IPS-NIHi11 (cell line): ENCODE measurements at regions not wholly inside any gene's neighbourhood (a gene's known extent, or its start where the extent isn't known, plus 50 kb on each side); places are given as distances from the start of the nearest gene placed in this dataset.
"Not testable (repeated sequence)": the region's sequence is repeated elsewhere in the genome, so short reads cannot be mapped to it uniquely, and the experiment has no call there.

Experiments
- DNase-seq: peaks from one replicate; pipeline ENCODE4 v3.0.0; 2012; ENCODE audit warnings: mixed read lengths, low spot score

GRCh38 chr9:101858026-101858425 is 119.6 kb upstream of the GRIN3A start:
- no peak for DNase-seq

- no peak for DNase-seq
These were observed 110.8 kb upstream of the GRIN3A start for GRCh38 chr9:101849102-101849707.

- DNase-seq, result no peak
These were observed 110.1 kb upstream of the GRIN3A start for GRCh38 chr9:101848485-101848919.

- DNase-seq, result no peak
These were observed 107.7 kb upstream of the GRIN3A start for GRCh38 chr9:101846161-101846560.

DNA sequence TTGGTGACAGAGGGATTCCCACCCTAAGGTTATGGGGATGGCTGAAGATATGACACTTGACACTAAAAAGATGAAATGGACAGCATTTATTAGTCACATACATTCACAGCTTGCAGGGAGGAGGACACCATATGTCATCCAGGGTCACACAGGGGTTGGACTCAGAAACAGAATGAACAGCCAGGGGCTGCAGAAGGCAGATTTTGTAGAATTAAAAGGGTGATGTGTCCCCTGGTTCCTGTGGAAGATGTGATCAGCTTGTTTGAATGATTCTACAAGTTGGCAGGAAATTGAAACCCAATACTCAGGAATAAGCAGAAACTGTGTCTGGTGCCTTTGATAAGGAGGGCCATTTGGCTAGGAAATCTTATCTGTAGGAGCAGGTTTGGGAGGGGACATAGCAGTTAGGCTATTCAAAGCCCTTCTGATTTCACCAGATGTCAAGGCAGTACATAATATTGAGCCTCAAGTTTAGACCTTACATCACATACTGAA is 102.3 kb upstream of the GRIN3A start:
- DNase-seq, result no peak

DNA sequence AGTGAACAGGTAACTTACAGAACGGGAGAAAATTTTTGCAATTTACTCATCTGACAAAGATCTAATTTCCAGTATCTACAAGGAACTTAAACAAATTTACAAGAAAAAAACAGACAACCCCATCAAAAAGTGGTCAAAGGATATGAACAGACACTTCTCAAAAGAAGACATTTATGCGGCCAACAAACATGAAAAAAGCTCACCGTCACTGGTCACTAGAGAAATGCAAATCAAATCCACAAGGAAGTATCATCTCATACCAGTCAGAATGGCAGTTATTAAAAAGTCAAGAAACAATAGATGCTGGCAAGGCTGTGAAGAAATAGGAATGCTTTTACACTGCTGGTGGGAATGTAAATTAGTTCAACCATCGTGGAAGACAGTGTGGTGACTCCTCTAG is 100.5 kb upstream of the GRIN3A start:
- not testable (repeated sequence) for DNase-seq

DNA sequence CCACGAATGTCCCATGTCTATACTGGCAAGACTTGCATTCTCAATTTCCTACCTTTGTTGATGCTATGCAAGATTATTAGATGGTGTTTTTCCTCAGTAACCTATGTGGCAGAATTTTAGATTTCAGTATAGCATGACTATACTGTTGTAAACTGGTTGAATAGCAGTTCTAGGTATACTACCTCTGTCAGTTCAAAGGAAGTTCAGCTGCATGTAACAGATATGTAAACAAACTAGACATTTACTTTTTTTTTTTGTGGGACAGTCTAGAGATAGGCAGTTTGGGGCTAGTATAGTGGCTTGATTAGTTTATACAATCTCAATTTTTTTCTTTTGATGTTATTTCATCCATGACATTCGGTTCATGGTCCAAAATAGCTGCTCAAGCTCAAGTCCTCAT is 97.6 kb upstream of the GRIN3A start:
- DNase-seq, result no peak

DNA sequence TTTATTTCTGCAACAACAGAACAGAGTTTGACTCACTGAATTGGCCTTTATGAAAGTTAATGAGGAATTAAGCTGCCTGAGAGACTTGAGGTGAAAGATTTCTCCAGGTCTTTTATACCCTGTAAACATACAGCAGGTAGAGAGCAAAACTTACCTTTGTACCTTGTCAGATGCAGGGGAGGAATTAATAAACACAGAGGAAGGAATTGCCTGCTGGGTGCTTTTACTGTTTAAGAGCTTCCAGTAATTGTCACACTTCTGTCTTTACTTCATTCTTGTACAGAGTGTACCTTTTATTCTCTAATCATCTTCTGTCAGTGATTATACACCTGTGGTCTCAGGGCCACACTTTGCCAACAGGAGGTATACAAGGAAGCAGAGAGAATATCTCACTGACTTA is 94.0 kb upstream of the GRIN3A start:
- DNase-seq, result no peak

DNA sequence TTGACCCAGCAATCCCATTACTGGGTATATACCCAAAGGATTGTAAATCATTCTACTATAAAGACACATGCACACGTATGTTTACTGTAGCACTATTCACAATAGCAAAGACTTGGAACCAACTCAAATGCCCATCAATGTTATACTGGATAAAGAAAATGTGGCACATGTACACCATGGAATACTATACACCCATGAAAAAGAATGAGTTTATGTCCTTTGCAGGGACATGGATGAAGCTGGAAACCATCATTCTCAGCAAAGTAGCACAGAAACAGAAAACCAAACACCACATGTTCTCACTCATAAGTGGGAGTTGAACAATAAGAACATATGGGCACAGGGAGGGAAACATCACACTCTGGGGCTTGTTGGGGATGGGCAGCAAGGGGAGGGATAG is 83.0 kb upstream of the GRIN3A start:
- not testable (repeated sequence) for DNase-seq

- DNase-seq, result not testable (repeated sequence)
These were observed 82.5 kb upstream of the GRIN3A start for GRCh38 chr9:101820983-101821382.

GRCh38 chr9:101814064-101814463 is 75.6 kb upstream of the GRIN3A start:
- DNase-seq, result no peak

DNA sequence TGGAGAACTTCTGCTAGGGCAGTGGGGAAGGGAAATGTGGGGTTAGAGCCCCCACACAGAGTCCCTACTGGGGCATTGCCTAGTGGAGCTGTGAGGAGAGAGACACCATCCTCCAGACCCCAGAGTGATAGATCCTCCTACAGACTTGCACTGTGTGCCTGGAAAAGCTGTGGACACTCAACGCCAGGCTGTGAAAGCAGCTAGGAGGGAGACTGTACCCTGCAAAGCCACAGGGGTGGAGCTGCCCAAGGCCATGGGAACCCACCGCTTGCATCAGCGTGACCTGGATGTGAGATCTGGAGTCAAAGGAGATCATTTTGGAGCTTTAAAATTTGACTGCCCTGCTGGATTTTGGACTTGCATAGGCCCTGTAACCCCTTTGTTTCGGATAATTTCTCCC is 69.4 kb upstream of the GRIN3A start:
- DNase-seq, result not testable (repeated sequence)

- DNase-seq, result no peak
These were observed 57.6 kb upstream of the GRIN3A start for GRCh38 chr9:101796044-101796443.

DNA sequence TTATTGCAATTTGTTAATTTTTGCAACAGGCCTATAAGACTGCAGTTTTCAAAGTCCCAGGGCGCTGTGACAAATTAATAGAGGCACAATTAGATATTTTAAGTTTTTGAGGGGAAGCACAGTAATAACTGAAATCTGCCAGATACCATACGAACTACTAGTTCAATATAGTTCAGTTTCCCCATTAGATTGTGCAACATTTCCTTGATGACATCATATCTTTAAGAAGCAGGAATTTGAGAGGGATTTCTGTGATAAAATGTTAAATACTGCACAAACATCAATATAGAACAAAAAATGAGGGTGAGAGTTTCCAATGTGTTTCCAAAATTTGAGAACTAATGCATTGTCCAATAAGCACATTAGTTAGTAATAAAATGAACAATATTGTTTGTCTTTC is 56.7 kb upstream of the GRIN3A start:
- DNase-seq, result no peak

DNA sequence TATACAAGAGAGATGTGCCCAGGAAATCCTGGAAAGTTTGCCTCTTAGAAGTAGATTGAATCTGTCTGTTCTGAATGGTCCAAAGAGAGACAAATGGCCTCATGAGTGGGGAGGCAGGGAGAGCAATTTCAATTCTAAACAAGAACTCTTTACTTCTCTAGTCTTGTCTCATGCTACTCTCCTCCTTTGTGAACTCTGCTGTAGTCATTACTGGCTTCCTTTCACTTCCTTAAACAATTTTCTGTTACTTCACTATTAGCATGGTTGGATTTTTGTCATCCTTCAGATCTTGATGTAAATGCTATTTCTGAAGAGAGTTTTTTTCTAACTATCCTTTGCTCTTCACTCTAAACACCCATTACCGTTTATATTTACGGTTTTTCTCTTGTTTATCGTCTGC is 54.0 kb upstream of the GRIN3A start:
- no peak for DNase-seq

DNA sequence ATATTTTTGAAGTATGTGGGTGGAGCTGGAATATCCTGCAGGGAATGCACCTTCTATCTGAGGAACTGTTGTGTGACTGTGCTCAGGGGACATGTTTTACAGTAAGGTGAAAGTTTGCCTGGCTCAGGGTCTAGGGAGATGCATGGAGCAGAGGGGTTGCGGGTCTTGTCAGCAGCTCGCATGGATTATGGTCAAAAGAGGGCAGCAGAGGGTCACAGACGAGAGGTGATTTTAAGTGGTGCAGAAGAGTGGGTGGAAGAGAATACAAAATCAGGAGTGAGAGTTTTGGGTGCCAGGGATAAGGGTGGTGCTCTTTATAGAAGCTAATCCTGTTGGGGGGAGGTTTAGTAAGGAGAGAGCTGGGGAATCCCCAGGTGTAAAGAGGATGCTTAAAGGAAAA is 53.5 kb upstream of the GRIN3A start:
- DNase-seq, result peak; percentile 73

- no peak for DNase-seq
These were observed 53.1 kb upstream of the GRIN3A start for GRCh38 chr9:101791533-101791932.
